Activated CD8-positive, alpha-beta memory T cell treated with anti-CD3 and anti-CD28 coated beads, Interleukin-2, amount 50 U/mL, for 4 hours (primary cell): ENCODE measurements at regions not wholly inside any gene's neighbourhood (a gene's known extent, or its start where the extent isn't known, plus 50 kb on each side); places are given as distances from the start of the nearest gene placed in this dataset.
"Not testable (repeated sequence)": the region's sequence is repeated elsewhere in the genome, so short reads cannot be mapped to it uniquely, and the experiment has no call there.

Source experiments
- DNase-seq: peaks from one replicate; pipeline ENCODE4 v3.0.0-alpha.2; 2020

GRCh38 chr10:123270806-123271205 lies 116.6 kb downstream of the BUB3 start:
- no peak for DNase-seq

- DNase-seq = no peak
These were observed 118.0 kb downstream of the BUB3 start for GRCh38 chr10:123272171-123272570.

GRCh38 chr10:123274306-123275135 lies 120.3 kb downstream of the BUB3 start:
- no peak for DNase-seq

- DNase-seq = no peak
These were observed 120.9 kb downstream of the BUB3 start for GRCh38 chr10:123275136-123275564.

GRCh38 chr10:123278445-123278844 lies 124.2 kb downstream of the BUB3 start:
- no peak for DNase-seq

- DNase-seq = not testable (repeated sequence)
These were observed 129.2 kb downstream of the BUB3 start for GRCh38 chr10:123283371-123283770.

GRCh38 chr10:123284022-123284421 lies 129.8 kb downstream of the BUB3 start:
- no peak for DNase-seq

GRCh38 chr10:123287594-123288247 lies 133.5 kb downstream of the BUB3 start:
- no peak for DNase-seq

- no peak for DNase-seq
These were observed 135.2 kb downstream of the BUB3 start for GRCh38 chr10:123289432-123289831.

- DNase-seq = no peak
These were observed 139.9 kb downstream of the BUB3 start for GRCh38 chr10:123294109-123294508.

GRCh38 chr10:123294886-123295285 lies 140.7 kb downstream of the BUB3 start:
- DNase-seq = no peak

GRCh38 chr10:123295644-123296043 lies 141.4 kb downstream of the BUB3 start:
- DNase-seq = no peak

GRCh38 chr10:123297175-123297574 lies 143.0 kb downstream of the BUB3 start:
- DNase-seq = no peak

- no peak for DNase-seq
These were observed 144.4 kb downstream of the BUB3 start for GRCh38 chr10:123298583-123298982.

- no peak for DNase-seq
These were observed 145.4 kb downstream of the BUB3 start for GRCh38 chr10:123299598-123299997.

- no peak for DNase-seq
These were observed 147.1 kb downstream of the BUB3 start for GRCh38 chr10:123301077-123301857.

GRCh38 chr10:123303581-123304337 lies 149.6 kb downstream of the BUB3 start:
- no peak for DNase-seq

- no peak for DNase-seq
These were observed 151.5 kb downstream of the BUB3 start for GRCh38 chr10:123305671-123306070.

GRCh38 chr10:123306290-123306689 lies 152.1 kb downstream of the BUB3 start:
- no peak for DNase-seq

GRCh38 chr10:123309731-123310130 lies 155.5 kb downstream of the BUB3 start:
- no peak for DNase-seq

GRCh38 chr10:123316776-123317175 lies 162.6 kb downstream of the BUB3 start:
- no peak for DNase-seq

GRCh38 chr10:123318516-123318915 lies 164.3 kb downstream of the BUB3 start:
- DNase-seq = no peak

GRCh38 chr10:123320091-123320490 lies 165.9 kb downstream of the BUB3 start:
- no peak for DNase-seq
